IPS-18a (cell line): ENCODE measurements at regions not wholly inside any gene's neighbourhood (a gene's known extent, or its start where the extent isn't known, plus 50 kb on each side); places are given as distances from the start of the nearest gene placed in this dataset.

ENCODE experiments used
- H3K27ac ChIP-seq: one replicate; pipeline ENCODE4 v1.5.1; 2013; ENCODE audit warnings: low read length
- H3K27me3 ChIP-seq: one replicate; pipeline ENCODE4 v1.6.1; 2013; ENCODE audit warnings: mild to moderate bottlenecking, low read length; ENCODE audit not compliant: control insufficient read depth, insufficient read depth
- H3K36me3 ChIP-seq: one replicate; pipeline ENCODE4 v1.6.1; 2013; ENCODE audit warnings: low read depth, low read length; ENCODE audit not compliant: control insufficient read depth
- H3K4me1 ChIP-seq: one replicate; pipeline ENCODE4 v1.6.1; 2013; ENCODE audit warnings: low read depth, low read length; ENCODE audit not compliant: control insufficient read depth
- H3K4me3 ChIP-seq: one replicate; pipeline ENCODE4 v1.5.1; 2013; ENCODE audit warnings: low read length
- H3K9ac ChIP-seq: one replicate; pipeline ENCODE4 v1.6.1; 2013; ENCODE audit warnings: mild to moderate bottlenecking, low read length, moderate library complexity
- H3K9me3 ChIP-seq: one replicate; pipeline ENCODE4 v1.6.1; 2013; ENCODE audit warnings: low read depth, low read length; ENCODE audit not compliant: control insufficient read depth

DNA sequence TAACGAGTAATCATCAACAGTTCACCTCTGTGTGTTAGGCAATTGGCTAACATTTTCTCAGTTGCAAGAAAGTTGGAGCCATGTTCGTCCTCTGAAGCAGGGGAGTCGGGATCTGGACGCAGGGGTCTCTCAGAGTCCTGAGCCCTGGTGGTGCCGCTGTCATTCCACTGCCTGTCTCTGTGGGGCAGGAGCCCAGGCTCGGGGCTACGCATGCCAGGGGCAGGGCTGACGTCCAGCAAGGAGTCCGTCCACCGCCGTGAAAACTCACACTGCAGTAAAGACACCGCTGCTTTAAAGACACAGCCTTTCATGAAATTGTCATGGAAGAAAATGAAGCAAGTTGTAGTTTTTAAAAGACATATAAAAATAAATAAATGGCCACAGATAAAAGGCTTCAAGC is 571.1 kb upstream of the SOX11 start:
- Histone ChIP-seq H3K9ac (no peak overlapping the region), H3K27me3 (no peaks in the 10 kb centered on the region), H3K4me1 (peaks cover 12% of the 10 kb centered on the region), H3K36me3 (no peaks in the 10 kb centered on the region), H3K27ac (no peak overlapping the region), H3K4me3 (no peak overlapping the region), H3K9me3 (no peaks in the 10 kb centered on the region)

DNA sequence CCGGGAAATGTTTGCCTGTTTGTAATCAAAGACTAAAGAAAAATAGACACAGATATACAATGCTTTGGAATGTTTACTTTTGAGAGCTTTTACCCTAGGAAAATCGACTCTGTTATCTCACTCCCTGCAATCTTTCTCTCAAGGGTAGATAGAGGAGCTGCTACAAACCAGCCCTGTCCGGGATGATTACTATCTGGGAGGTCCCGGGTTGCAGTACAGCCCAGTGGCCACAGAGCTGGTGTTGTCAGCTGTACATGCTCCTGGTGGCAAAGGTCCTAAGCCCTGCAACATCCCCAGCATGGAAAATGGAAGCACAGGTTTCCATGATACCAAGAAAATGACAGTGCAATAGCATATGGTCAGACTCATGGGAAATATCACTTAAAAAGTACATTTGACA is 570.5 kb upstream of the SOX11 start:
- no peaks in the 10 kb centered on the region for H3K36me3 ChIP-seq
- no peak overlapping the region for H3K27ac ChIP-seq
- no peak overlapping the region for H3K4me3 ChIP-seq
- H3K4me1 ChIP-seq: peaks cover 13% of the 10 kb centered on the region
- H3K9ac ChIP-seq: no peak overlapping the region
- no peaks in the 10 kb centered on the region for H3K9me3 ChIP-seq
- no peaks in the 10 kb centered on the region for H3K27me3 ChIP-seq

DNA sequence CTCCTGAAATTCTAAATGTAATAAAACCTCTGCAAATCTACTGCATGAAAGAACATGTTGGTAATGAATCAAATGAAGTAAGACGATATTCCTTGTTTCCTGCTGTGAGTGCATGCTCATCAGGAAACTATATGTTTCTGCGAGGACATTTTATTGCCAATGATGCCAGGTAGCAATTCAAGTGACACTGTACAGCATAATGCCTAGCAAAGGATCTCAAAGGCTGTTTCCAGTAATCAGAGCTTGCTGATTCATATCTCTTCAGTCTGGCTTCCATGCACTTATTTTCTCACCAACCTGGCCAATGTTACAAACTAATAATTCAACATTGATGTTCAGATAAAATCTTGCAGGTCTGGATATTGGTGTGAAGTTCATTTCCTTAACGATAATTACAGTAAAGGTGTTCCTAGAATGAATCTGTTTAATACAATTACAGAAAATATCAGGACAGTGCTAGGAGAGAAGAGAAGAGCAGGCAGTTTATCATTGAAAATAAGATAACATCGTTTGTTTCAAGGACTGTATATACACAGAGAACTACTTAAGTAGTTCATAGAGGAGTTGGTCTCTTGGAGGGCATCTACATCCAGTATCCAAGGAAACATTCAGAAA is 568.5 kb upstream of the SOX11 start:
- Histone ChIP-seq H3K9ac (no peak overlapping the region), H3K4me3 (no peak overlapping the region), H3K4me1 (peaks cover 13% of the 10 kb centered on the region), H3K36me3 (no peaks in the 10 kb centered on the region), H3K27ac (no peak overlapping the region), H3K9me3 (no peaks in the 10 kb centered on the region), H3K27me3 (no peaks in the 10 kb centered on the region)

DNA sequence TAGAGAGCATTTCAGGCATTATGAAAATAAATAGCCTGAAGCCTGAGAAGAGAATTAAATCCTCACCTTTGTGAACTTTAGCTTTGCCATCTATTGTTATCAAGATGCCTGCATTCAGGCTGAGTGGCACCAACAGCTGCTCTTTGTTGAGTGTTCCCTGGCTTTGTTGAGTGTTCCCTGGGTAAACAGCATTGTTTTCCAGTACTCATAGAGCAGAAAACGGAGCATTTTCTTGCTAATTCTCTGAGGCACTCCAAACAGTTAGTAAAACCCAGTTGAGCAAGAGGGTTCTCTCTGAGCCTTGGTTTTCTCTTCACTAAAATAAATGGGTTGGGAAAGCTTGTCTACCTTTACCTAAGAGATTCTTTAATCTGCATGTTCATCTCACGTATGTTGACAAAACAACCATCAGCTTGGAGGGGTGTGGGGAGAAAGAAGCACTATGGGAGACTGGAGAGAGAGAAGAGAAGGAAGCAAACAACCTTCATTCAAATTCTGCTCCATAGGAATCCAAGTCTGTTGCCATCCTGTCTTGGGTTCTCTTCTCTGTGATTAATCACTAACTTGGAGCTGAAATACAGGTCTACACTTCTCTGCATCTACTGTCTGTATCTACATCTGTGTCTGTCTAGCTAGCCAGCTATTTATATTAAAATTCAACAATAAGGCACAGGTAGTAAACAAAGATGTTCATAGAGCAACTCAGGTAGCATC is 567.0 kb upstream of the SOX11 start:
- Histone ChIP-seq H3K36me3 (no peaks in the 10 kb centered on the region), H3K9me3 (no peaks in the 10 kb centered on the region), H3K27ac (no peak overlapping the region), H3K9ac (no peak overlapping the region), H3K4me3 (peak overlapping the region; percentile 10), H3K4me1 (peaks cover 13% of the 10 kb centered on the region), H3K27me3 (no peaks in the 10 kb centered on the region)

DNA sequence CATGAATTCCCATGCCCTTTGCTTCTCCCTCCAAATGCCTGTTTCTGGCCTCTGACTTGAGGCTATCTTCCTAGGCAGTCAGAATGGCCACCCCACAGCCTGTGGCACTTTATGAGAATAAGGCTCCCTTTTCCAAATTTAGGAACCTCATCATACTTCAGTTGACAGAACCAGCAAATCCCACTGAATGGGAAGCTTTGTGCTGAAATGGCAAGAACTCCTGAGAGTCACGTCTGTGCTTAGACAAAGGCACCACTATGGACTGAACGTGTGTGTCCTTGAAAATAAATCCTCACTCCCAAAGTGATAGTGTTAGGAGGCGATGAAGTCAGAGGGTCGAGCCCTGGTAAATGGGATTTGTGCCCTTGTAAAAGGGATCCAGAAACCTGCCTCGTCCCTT is 559.9 kb upstream of the SOX11 start:
- Histone ChIP-seq H3K9me3 (no peaks in the 10 kb centered on the region), H3K36me3 (no peaks in the 10 kb centered on the region), H3K27me3 (no peaks in the 10 kb centered on the region), H3K9ac (no peak overlapping the region), H3K27ac (no peak overlapping the region), H3K4me3 (no peak overlapping the region), H3K4me1 (no peaks in the 10 kb centered on the region)

DNA sequence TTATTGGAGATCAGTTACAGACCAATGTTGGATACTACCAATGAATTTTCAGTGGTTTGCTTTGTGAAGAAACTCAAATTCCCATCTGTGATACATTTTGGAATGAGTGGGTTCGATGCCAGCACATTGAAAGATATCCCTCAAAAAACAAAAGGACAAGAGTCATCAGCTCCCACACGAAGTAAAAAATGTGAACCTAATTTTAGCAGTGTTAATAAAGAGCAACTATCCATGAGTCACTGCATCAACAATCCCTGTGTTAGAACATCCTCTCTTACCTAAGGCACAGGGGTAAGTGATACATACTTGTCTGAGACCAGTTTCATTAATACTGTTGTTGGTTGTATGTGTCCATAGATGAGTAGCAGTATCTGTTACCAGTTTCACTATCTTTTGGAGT is 551.8 kb upstream of the SOX11 start:
- Histone ChIP-seq H3K36me3 (no peaks in the 10 kb centered on the region), H3K4me1 (no peaks in the 10 kb centered on the region), H3K27ac (no peak overlapping the region), H3K4me3 (no peak overlapping the region), H3K27me3 (no peaks in the 10 kb centered on the region), H3K9me3 (no peaks in the 10 kb centered on the region), H3K9ac (no peak overlapping the region)

DNA sequence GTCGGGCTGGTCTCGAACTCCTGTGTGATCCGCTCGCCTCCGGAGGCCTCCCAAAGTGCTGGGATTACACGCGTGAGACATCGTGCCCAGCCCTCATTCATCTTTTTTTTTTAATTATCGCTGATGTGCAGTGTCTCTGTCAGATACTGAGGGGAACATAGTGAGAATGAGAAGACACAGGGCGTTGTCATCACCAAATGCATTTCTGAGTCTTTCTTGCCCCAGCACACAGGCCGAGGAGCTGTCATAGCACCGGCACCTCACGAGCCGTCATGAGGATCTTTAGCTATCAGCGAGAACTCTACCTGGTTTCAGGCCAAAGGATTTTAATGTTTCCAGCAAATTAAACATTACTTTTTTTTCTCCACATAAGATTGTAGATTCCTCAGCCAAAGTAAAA is 548.0 kb upstream of the SOX11 start:
- Histone ChIP-seq H3K9me3 (no peaks in the 10 kb centered on the region), H3K9ac (no peak overlapping the region), H3K27me3 (no peaks in the 10 kb centered on the region), H3K4me1 (no peaks in the 10 kb centered on the region), H3K27ac (no peak overlapping the region), H3K4me3 (no peak overlapping the region), H3K36me3 (no peaks in the 10 kb centered on the region)

DNA sequence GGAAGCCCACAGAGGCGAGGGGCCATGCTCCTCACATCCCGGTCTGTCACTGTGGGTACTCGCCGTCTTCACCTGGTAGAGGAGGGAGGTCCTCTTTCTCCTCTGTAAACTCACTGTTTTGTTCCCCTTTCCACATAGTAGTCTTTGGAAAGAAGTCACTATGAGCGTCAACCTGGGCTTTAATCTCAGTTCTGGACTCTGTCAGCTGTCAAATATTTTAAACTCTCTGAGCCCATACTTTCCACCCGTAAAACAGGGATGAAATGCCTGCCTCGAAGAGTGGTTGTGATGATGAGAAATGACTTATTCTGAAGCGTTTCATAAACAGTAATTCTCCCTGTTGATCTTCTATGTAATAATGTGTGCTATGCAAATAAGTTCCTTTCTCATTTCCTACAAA is 547.1 kb upstream of the SOX11 start:
- no peak overlapping the region for H3K4me3 ChIP-seq
- no peak overlapping the region for H3K27ac ChIP-seq
- H3K4me1 ChIP-seq: no peaks in the 10 kb centered on the region
- no peaks in the 10 kb centered on the region for H3K27me3 ChIP-seq
- peaks cover 2% of the 10 kb centered on the region for H3K9me3 ChIP-seq
- H3K36me3 ChIP-seq: no peaks in the 10 kb centered on the region
- no peak overlapping the region for H3K9ac ChIP-seq

DNA sequence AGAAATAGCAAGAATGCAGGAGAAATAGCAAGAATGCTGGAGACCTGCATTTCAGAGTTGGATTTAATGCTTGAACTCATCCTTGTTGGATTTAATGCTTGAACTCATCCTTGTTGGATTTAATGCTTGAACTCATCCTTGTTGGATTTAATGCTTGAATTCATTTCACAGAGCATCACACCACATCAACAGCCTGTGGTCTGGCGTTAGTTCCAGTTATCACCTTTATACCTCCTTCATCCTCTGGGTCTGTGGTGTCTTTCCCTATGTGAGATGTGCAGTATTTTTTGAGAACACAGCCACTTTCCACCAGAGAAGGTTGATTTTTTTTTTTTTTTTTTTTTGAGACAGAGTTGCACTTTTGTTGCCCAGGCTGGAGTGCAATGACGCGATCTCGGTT is 546.4 kb upstream of the SOX11 start:
- H3K9me3 ChIP-seq: peaks cover 3% of the 10 kb centered on the region
- H3K27me3 ChIP-seq: no peaks in the 10 kb centered on the region
- H3K4me1 ChIP-seq: no peaks in the 10 kb centered on the region

DNA sequence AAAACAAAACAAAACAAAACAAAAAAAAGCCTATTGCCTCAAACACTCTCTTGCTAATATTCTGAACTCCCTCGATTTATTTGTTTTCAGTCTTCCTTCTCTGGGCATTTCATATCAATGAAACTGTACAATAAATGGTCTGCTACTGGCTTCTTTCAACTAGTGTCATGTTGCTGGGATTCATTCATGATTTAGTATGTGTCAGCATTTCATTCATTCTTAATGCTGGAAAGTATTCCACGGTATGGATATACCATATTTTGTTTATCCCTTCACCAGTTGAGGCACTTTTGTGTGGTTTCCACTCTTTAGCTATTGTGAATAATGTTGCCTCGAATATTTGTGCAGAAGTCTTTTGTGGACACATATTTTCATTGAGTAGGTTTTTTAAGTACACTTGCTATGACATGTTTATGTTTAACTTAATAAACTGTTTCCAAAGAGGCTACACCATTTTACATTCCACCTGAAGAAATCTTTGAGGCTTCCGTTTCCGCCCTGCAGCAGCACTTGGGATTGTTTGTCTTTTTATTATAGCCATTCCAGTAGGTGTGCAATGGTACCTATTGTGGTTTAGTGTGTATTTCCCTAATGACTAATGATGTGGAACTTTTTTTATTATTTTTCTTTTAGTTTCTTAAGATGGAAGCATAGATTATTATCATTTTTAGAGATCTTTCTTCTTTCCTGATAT is 543.6 kb upstream of the SOX11 start:
- Histone ChIP-seq H3K9me3 (peaks cover 3% of the 10 kb centered on the region), H3K9ac (no peak overlapping the region), H3K4me3 (no peak overlapping the region), H3K36me3 (no peaks in the 10 kb centered on the region), H3K27ac (no peak overlapping the region), H3K27me3 (no peaks in the 10 kb centered on the region), H3K4me1 (no peaks in the 10 kb centered on the region)

More for the DNA sequence above, 546.4 kb upstream of the SOX11 start:
- Histone ChIP-seq H3K36me3 (no peaks in the 10 kb centered on the region), H3K9ac (no peak overlapping the region), H3K4me3 (no peak overlapping the region), H3K27ac (no peak overlapping the region)

DNA sequence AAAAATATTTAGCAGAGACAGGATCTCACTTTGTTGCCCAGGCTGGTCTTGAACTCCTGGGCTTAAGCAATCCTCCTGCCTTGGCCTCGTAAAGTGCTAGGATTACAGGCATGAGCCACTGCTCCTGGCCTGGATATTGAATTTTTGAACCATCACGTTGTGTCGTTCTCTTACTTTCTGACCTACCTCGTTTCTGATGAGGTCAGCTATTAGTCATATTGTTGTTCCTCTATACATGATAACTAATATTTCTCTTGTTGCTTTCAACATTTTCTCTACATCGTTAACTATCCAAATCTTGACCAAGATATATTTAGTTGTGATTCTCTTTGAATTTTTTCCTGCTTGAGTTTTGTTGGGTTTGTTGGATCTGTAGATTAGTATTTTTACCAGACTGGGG is 541.3 kb upstream of the SOX11 start:
- no peak overlapping the region for H3K27ac ChIP-seq
- no peak overlapping the region for H3K9ac ChIP-seq

More for the DNA sequence above, 541.3 kb upstream of the SOX11 start:
- Histone ChIP-seq H3K36me3 (no peaks in the 10 kb centered on the region), H3K4me1 (no peaks in the 10 kb centered on the region), H3K4me3 (no peak overlapping the region), H3K27me3 (no peaks in the 10 kb centered on the region), H3K9me3 (peaks cover 3% of the 10 kb centered on the region)
